Retinal pigment epithelial cell (primary cell): ENCODE measurements at regions not wholly inside any gene's neighbourhood (a gene's known extent, or its start where the extent isn't known, plus 50 kb on each side); places are given as distances from the start of the nearest gene placed in this dataset.

Source experiments
- DNase-seq: peaks from one replicate; pipeline ENCODE4 v3.0.0-alpha.2; 2010; ENCODE audit warnings: low read depth
- H3K4me3 ChIP-seq: 2 replicates; pipeline ENCODE4 v1.5.1; 2011; ENCODE audit warnings: mild to moderate bottlenecking, low read length, control low read depth, moderate library complexity
- TF ChIP-seq, protein P1 (sequence below): conservative IDR thresholded peaks from 2 replicates; pipeline ENCODE4 v1.5.1; 2011; ENCODE audit warnings: low read depth, low read length, control low read depth, inconsistent platforms

DNA sequence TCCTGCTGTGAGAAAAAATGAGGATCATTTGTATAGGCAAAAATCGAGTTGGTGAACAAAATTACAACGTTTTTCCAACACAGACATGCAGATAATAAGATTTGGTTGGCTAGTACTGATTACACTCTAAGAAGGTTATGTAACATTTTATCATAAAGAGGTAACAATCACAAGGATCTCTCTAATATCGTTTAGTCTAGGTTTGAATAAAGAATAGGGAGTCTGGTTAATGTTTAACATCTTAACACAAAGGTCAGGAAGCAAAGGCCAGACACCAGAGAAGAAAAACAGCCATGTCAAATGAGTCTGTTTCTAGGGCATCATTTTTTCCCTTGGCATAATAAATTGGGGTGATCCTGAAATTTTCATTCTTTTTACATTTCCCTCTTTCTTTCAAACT, 207.4 kb upstream of the CHRM3 start:
- TF ChIP-seq, protein P1, sequence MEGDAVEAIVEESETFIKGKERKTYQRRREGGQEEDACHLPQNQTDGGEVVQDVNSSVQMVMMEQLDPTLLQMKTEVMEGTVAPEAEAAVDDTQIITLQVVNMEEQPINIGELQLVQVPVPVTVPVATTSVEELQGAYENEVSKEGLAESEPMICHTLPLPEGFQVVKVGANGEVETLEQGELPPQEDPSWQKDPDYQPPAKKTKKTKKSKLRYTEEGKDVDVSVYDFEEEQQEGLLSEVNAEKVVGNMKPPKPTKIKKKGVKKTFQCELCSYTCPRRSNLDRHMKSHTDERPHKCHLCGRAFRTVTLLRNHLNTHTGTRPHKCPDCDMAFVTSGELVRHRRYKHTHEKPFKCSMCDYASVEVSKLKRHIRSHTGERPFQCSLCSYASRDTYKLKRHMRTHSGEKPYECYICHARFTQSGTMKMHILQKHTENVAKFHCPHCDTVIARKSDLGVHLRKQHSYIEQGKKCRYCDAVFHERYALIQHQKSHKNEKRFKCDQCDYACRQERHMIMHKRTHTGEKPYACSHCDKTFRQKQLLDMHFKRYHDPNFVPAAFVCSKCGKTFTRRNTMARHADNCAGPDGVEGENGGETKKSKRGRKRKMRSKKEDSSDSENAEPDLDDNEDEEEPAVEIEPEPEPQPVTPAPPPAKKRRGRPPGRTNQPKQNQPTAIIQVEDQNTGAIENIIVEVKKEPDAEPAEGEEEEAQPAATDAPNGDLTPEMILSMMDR: no peak
- no peak overlapping the region for H3K4me3 ChIP-seq
- DNase-seq: no peak

DNA sequence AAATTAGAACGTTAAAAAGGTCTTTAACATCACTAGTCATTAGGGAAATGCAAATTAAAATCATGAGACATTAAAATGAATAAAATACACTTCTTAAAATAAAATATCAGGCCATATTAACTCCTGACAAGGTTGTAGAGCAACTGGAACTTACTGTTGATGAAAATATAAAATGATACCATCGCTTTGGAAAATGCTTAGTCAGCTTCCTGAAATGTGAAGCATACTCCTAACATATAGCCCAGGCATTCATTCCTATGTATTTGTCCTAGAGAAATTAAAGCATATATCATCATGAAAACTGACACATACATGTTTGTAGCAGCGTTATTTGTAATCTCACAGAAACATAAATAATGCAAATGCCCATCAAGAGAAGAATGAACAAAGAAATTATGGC, 211.5 kb upstream of the CHRM3 start:
- no peak overlapping the region for H3K4me3 ChIP-seq
- TF ChIP-seq, protein P1: no peak
- DNase-seq: no peak

DNA sequence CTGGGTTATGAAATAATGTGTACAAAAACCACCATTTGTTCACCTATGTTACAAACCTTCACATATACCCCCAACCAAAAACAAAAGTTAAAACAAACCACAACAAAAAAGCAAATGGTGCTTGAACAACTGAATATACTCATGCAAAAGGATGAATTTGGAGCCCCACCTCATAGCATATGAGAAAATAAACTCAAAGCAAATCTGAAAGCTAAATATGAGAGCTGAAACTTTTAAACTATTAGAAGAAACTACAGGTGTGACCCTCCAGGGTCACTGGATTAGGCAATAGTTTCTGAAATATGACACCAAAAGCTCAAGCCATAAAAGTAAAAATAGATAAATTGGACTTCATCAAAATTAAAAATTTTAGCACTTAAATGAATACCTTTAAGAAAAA, 215.5 kb upstream of the CHRM3 start:
- TF ChIP-seq, protein P1: no peak
- no peak overlapping the region for H3K4me3 ChIP-seq
- DNase-seq: no peak

DNA sequence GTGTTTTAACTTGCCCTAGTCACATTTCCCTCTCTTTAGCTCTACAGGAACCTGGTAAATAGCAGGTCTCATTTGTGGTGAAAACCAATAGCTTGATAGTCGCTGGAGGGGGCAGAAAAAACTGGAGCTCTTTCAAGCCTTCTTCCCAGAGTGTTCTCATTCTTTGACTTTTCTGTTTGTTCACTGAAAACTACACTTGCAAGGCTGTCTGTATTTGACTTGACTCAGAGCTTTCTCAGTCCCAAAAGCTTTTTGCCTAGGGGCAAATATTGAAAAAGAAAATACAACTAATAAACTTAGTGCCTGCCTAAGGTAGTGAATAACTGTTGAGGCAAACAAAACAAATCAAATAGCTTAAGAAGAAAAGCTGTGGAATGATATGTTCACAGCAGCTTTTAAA, 217.1 kb upstream of the CHRM3 start:
- TF ChIP-seq, protein P1: no peak

DNA sequence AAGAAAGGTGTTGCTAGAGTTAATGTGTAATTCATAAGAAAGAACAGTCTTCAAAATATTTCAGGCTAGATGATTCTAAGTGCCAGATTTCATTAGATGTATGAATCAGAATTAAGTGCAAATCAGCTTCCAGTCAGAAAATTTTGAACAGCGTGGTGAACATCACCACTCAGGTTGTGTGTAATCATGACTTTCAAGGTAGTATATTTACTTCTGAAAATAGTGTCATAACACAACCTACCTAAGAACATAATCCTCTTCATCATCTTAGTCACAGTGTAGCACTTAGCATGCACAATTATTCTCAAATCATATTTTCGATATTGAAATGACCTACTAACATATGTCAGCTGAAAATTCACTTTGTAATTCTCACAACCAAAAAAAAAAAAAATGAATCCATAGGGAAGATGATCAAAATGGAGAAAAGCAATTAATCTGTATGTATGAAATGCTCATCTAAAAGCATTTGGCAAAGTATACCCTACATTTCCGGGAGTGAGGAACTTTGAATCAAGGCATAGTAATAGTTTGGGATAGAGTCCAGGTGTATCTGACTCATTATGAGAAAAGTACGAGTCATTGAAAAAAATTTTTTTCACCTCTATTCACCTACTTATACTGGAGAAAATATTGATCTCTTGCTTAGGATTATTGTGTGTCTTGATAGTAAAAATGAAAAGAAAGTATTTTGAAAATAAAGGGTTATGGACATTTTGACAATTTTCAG, 221.8 kb upstream of the CHRM3 start:
- no peak for DNase-seq
- no peak overlapping the region for H3K4me3 ChIP-seq
- TF ChIP-seq, protein P1: no peak

More for the DNA sequence above, 217.1 kb upstream of the CHRM3 start:
- H3K4me3 ChIP-seq: no peak overlapping the region
- no peak for DNase-seq

DNA sequence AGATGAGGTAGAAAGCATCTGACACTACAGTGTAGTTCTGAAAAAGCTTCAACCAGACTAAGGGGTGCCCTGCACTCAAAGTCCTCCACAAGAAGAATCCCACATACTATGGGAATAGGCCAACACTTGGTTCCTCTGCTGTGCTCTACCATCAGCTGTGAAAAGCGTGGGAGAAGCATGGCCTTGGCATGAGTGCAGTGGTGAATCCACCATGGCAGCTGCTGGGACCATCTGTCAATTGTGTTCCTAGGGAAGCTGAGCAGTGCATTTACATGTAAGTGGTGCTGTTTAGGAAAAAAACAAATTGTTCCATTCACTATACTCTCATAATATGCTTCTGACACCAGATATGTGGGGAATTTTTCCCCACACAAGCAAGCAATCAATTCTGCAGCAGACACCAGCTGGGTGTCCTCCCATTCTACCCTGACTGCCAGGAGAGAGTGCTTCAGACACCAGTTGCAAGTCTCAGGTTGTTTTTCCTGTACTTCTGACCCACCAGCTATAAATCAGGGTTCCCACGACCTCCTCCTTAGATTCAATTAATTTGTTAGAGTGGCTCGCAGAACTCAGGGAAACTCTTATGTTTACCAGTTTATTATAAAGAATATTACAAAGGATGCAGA, 230.8 kb upstream of the CHRM3 start:
- TF ChIP-seq, protein P1: no peak
- no peak overlapping the region for H3K4me3 ChIP-seq
- DNase-seq: no peak

DNA sequence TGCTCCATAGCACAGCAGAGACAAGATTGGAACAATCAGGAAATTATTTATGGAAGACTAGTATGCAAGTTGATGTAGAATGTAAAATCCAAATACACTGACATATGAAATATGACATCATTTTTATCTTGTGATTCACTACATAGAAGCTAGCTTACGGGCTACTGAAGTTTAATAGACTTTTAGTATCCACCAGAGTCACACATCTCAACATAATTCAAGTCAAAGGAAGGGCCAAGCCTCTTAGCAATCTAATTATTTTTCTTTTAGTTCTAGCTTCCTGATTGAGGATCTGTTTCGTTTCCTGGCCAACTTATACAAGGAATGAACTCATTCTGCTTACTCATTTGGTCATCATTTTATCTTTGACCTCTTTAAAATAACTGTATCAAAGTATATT, 234.4 kb upstream of the CHRM3 start:
- TF ChIP-seq, protein P1: no peak
- H3K4me3 ChIP-seq: no peak overlapping the region
- DNase-seq: no peak
